ENCODE measurements at regions not wholly inside any gene's neighbourhood (a gene's known extent, or its start where the extent isn't known, plus 50 kb on each side); places are given as distances from the start of the nearest gene placed in this dataset.

GRCh38 chr3:104598848-104599511, 767.7 kb upstream of the ALCAM start:
- POLR2A ChIA-PET (ENCODE audit: low non-redundant PET), result no interaction called here
- no peak for DNase-seq (ENCODE audit: low spot score)
- H3K27ac ChIP-seq, result no peak overlapping the region
- TF ChIP-seq, protein P1, sequence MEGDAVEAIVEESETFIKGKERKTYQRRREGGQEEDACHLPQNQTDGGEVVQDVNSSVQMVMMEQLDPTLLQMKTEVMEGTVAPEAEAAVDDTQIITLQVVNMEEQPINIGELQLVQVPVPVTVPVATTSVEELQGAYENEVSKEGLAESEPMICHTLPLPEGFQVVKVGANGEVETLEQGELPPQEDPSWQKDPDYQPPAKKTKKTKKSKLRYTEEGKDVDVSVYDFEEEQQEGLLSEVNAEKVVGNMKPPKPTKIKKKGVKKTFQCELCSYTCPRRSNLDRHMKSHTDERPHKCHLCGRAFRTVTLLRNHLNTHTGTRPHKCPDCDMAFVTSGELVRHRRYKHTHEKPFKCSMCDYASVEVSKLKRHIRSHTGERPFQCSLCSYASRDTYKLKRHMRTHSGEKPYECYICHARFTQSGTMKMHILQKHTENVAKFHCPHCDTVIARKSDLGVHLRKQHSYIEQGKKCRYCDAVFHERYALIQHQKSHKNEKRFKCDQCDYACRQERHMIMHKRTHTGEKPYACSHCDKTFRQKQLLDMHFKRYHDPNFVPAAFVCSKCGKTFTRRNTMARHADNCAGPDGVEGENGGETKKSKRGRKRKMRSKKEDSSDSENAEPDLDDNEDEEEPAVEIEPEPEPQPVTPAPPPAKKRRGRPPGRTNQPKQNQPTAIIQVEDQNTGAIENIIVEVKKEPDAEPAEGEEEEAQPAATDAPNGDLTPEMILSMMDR (conservative IDR thresholded peaks at IDR 0.05; ENCODE audit: low read depth), result no peak
- CTCF ChIA-PET, result interaction anchor here (0.6 to 0.9 kb wide), 2 partner anchors 24 to 768 kb away, joined by 3 to 4 read pairs; partner anchors contain the start of gene ALCAM

GRCh38 chr3:104604326-104605010, 762.2 kb upstream of the ALCAM start:
- H3K27ac ChIP-seq, result no peak overlapping the region
- ChIA-PET POLR2A (ENCODE audit: low non-redundant PET) (no interaction called here), CTCF (interaction anchor here (0.6 to 0.7 kb wide), 3 partner anchors 119 to 1038 kb away, joined by 3 to 4 read pairs (median 3); no protein-coding TSS in a partner anchor)
- TF ChIP-seq, protein P1 (conservative IDR thresholded peaks at IDR 0.05; ENCODE audit: low read depth), result no peak
- DNase-seq (ENCODE audit: low spot score), result peak; percentile 16

- CTCF ChIA-PET, result interaction anchor here (0.6 kb wide), 1 partner anchor 12 kb away, joined by 3 read pairs; no protein-coding TSS in a partner anchor
- TF ChIP-seq, protein P1 (conservative IDR thresholded peaks at IDR 0.05; ENCODE audit: low read depth), result no peak
Observed at GRCh38 chr3:104606812-104607211, 759.9 kb upstream of the ALCAM start.

DNA sequence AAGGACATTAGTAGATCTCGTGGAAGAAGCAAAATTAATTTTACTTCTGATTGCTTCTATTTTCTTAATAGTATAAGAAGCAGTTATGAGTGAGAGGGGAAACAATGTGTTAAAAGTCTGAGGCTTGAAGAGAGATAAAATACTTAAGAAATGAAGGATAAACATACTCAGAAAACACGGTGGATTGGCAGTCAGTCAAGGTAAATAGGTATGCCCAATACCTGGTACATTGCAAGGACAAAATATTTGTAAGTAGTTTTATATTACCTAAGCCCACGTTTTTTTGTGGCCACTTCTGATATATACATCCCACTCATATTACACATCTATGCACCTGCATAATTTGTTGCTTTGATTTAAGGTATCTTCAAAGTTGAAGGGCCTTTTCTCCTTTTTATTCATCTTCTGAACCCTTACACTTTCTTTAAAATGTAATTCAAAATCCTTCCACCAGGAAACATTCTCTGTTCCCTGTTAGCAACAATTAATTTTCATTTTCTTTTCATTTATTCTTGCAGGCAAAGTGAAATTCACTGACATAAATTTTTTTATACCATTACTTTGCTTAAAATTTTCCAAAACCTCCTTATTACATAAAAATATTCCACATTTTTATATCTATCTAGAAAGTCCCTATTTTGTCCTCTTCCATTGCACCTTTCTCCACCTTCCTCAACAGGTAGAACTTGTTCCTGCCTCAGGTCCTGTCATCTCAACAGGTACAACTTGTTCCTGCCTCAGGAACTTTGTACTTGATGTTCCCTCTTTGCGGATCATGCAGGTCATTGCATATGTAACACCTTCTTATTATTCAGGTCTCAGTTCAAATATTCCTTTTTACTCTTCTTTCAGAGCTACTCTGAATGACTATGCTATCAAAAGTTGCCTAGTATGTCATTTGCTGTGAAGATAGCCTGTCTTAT, 755.7 kb upstream of the ALCAM start:
- TF ChIP-seq, protein P1 (conservative IDR thresholded peaks at IDR 0.05; ENCODE audit: low read depth), result no peak
- ChIA-PET CTCF (no interaction called here), POLR2A (ENCODE audit: low non-redundant PET) (no interaction called here)
- no peak for DNase-seq (ENCODE audit: low spot score)
- no peak overlapping the region for H3K27ac ChIP-seq

More at GRCh38 chr3:104606812-104607211, 759.9 kb upstream of the ALCAM start:
- POLR2A ChIA-PET (ENCODE audit: low non-redundant PET), result no interaction called here
- no peak for DNase-seq (ENCODE audit: low spot score)
- no peak overlapping the region for H3K27ac ChIP-seq

- no peak for DNase-seq (ENCODE audit: low spot score)
- ChIA-PET POLR2A (ENCODE audit: low non-redundant PET) (no interaction called here), CTCF (interaction anchor here (0.6 kb wide), 1 partner anchor 110 kb away, joined by 3 read pairs; no protein-coding TSS in a partner anchor)
- TF ChIP-seq, protein P1 (conservative IDR thresholded peaks at IDR 0.05; ENCODE audit: low read depth), result no peak
- H3K27ac ChIP-seq, result no peak overlapping the region
Observed at GRCh38 chr3:104612218-104612617, 754.5 kb upstream of the ALCAM start.

GRCh38 chr3:104614564-104614963, 752.1 kb upstream of the ALCAM start:
- no peak overlapping the region for H3K27ac ChIP-seq
- ChIA-PET CTCF (no interaction called here), POLR2A (ENCODE audit: low non-redundant PET) (no interaction called here)
- TF ChIP-seq, protein P1 (conservative IDR thresholded peaks at IDR 0.05; ENCODE audit: low read depth), result no peak
- DNase-seq (ENCODE audit: low spot score), result no peak
